GM18508 (cell line): ENCODE measurements at regions not wholly inside any gene's neighbourhood (a gene's known extent, or its start where the extent isn't known, plus 50 kb on each side); places are given as distances from the start of the nearest gene placed in this dataset.

Source experiments
- ATAC-seq: cut with Tn5 transposase; IDR thresholded peaks from one replicate; pipeline ENCODE4 v1.9.1; 2021; ENCODE audit warnings: moderate number of reproducible peaks; ENCODE audit not compliant: insufficient read depth, unreplicated experiment

DNA sequence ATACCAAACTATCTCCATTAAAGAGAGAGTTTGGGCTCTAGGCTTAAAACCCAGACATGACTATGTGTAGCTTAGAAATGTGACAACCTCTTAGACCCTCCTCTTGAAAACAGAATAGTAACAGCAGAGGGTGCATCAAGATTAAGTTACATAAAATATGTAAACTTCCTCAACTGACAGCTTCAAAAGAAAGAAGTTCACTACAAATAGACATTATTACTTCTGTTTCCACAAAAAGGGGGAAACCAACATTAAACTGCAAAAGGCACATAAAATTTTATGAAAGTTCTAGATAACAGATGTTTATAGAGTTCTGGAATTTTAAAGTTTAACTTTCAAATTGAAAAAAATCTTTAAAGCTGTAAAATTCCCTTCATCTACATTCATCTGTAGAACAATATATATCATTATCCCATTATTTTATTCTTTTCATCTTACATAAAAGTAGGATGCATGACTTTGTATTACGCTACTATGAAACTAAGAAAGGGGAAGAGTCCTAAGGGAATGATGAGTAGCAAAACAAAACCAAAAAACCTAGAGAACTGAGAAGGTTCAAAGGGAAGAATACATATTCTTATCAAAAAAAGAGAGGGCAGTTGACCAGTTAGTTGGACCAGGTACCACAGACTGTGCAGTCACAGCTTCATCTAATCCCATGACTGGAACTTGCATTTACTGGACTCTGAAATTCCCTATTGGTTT, 177.0 kb downstream of the SIPA1L2 start:
- no peak for ATAC-seq

GRCh38 chr1:232452117-232452516, 177.8 kb downstream of the SIPA1L2 start:
- ATAC-seq, result no peak

- ATAC-seq, result no peak
These were observed 178.4 kb downstream of the SIPA1L2 start for GRCh38 chr1:232451506-232451905.

DNA sequence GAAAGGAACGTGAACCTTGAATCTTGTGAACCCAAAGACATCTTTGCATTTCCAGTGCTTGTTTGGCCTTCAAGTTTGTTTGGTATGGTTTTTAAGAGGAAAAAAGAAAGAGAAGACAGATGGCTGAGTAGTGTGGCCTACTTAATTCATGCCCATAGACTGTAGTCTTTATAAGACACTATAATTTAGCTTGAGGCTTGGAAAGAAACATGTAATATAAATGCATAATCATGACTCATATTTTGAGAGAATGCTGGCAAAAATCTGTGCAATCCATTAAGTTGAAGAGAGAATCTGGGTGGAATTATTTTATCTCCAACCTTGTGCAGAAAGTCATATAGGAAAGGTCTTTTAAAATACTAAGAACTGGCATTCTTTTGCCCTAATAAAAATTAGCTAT, 179.3 kb downstream of the SIPA1L2 start:
- no peak for ATAC-seq

GRCh38 chr1:232447125-232447524, 182.8 kb downstream of the SIPA1L2 start:
- ATAC-seq, result no peak

DNA sequence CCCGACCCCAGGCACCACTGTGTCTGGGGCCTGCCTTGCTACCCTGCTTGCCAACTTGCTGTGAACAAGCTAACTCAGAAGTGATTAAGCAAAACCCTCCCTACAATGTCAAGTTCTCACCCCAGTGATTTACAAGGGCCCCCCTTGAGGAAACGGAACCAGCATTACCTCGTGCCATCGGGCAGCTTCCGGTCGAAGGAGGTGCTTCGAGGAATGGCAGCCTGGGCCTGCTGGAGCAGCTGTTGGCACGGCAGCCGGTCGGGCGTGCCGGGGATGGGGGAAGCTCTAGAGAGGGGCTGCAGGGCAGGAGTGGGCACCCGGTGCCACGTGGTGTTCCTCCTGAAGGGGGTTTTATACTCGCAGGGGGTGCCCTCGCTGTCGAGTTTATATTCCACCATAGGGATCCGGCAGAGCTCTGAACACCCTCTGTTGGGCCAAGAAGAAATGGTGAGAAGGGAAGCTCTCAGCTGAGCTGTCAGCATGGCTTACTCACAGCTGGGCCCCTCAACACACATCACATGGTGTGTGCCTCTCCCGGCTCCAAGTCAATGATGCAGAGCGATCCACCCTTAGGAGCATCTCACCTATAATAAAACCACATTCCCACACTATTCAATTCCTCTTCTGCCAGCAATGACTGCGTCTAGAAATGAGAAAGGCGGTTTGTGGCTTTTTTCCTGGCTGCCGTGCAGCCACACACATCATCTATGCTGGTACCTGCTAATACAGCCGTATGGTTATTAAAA, 184.4 kb downstream of the SIPA1L2 start:
- no peak for ATAC-seq

DNA sequence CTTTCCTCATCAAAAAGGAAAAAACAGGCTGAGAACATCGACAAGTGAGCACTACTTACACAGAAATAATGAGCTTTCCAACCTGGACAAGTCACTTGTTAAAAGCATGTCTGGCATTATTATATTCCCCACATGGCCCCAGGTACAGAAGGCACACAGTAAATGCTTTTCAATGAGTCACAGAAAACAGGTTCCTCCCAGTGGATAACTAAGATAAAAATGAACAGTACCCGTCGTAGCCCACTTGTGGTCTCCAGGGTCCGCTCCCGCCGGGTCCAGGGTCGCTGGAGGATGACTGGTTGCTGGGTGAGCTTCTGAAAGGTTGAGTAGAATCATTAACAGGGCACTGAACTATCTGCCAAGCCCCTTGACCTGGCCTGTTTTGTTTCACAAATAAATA, 186.6 kb downstream of the SIPA1L2 start:
- ATAC-seq, result no peak

DNA sequence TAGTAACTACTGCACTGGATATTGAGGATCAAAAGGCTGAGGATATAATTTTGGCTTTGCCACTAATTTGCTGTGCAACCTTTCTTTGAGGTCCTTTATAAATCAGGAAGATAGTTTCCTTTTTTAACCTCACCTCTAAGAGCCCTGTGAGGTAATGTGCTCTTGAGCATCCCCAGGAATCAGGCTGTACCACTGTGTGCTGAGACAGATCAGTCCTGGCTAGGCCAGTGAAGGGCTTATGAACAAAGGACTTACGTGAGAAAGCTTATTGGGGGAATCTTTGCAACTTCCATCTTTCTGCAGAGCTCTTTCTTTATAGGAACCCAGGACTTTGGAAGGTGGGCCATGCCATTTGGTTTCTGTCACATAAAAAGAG, 188.9 kb downstream of the SIPA1L2 start:
- no peak for ATAC-seq

DNA sequence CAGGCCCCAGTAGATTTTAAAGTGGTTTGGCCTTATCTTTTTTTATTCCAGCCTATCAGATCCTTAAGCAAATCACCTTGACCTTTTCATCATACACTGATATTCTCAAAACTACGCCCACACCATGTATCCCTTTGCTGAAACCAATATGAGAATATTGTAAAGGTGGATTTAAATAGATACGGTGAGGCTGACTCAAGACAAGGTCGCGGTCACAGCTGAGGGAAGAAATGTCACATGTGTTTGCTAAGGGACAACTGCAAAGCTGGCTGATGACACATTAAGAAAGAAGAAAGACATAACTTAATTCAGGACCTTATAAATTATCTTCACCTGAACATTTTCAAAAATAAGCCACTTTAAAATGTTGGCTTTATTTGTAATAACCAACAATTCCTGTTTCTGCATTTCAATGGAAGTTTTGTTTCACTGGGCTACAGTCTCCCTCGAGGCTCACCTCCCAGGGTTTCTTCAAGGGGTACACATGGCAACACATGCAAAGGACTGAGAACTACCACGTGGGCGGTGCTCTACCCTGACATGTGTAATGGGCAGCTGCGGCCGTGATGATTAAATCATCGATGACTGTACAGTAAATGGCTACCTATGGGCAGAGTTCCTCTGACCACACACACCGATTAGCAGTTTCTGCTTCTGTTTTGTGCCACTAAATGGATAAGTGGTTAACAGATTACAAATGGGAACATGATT, 189.5 kb downstream of the SIPA1L2 start:
- no peak for ATAC-seq

GRCh38 chr1:232439011-232439410, 190.9 kb downstream of the SIPA1L2 start:
- no peak for ATAC-seq

GRCh38 chr1:232438476-232438875, 191.5 kb downstream of the SIPA1L2 start:
- no peak for ATAC-seq

GRCh38 chr1:232437510-232437909, 192.4 kb downstream of the SIPA1L2 start:
- ATAC-seq, result no peak

GRCh38 chr1:232435729-232436128, 194.2 kb downstream of the SIPA1L2 start:
- ATAC-seq, result no peak

DNA sequence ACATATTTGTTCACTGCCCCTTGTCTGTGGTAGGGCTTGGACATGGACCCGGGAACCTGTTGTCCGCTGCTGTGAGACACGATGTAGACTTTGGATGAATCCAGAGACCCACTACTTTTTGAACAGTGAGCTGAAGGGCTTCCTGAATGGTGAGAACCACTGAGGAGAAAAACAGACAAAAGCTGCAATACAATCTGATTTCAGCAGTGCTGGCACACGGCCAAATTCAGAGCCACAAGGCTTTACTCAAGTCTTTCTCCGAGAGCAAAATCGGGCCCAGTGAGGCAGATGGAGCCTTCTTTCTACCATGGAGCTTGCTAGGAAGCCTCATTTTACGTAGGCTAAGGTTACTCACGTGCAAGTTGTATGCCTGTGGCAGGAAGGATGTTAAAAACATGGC, 197.6 kb downstream of the SIPA1L2 start:
- ATAC-seq, result no peak

- no peak for ATAC-seq
These were observed 198.2 kb downstream of the SIPA1L2 start for GRCh38 chr1:232431748-232432147.

GRCh38 chr1:232431326-232431725, 198.6 kb downstream of the SIPA1L2 start:
- no peak for ATAC-seq

DNA sequence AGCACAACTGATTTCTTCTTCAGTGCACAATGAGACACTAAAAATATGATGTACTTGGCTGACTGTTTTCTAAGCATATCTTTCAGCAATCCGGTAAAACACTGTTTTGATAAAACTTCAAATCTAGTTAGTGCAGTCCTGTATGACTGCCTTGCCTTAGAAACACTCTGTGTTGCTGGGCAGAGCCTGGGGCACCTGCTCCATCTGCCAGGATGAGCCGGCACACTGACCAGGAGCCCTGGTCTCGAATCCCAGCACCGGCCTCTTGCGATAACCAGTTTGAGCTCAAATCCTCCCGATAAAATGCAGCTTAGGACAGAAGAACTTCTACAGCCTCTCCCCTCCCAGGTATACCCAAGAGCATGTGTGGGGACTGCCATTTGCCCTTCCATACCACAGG, 199.5 kb downstream of the SIPA1L2 start:
- ATAC-seq, result no peak

- no peak for ATAC-seq
These were observed 201.0 kb downstream of the SIPA1L2 start for GRCh38 chr1:232428786-232429530.

GRCh38 chr1:232428036-232428645, 201.8 kb downstream of the SIPA1L2 start:
- no peak for ATAC-seq

GRCh38 chr1:232426801-232427200, 203.1 kb downstream of the SIPA1L2 start:
- ATAC-seq, result no peak
